Prostate gland (tissue), 2 donors: ENCODE measurements at regions not wholly inside any gene's neighbourhood (a gene's known extent, or its start where the extent isn't known, plus 50 kb on each side); places are given as distances from the start of the nearest gene placed in this dataset.

Experiments used
- CTCF ChIP-seq, 4 experiments: fragments of 200-600 bp in 2 of 4; fragments of 450-650 bp in 2 of 4; sonication (generic) in 2 of 4; IDR thresholded peaks; 1 replicate in 3 of 4; 2 replicates in 1 of 4; pipeline ENCODE4 v1.5.1; 2016 to 2019; ENCODE audit warnings: antibody characterized with exemption in 4 of 4, mild to moderate bottlenecking in 2 of 4, moderate library complexity in 2 of 4
- POLR2A ChIP-seq: fragments of 450-650 bp; IDR thresholded peaks from one replicate; pipeline ENCODE4 v1.6.1; 2016; ENCODE audit warnings: antibody characterized with exemption, mild to moderate bottlenecking

GRCh38 chr7:106757846-106758245, 96.9 kb upstream of the CCDC71L start:
- TF ChIP-seq CTCF (IDR thresholded peaks at IDR 0.05) (no peak), POLR2A (no peak)
